H1 (cell line): ENCODE measurements at regions not wholly inside any gene's neighbourhood (a gene's known extent, or its start where the extent isn't known, plus 50 kb on each side); places are given as distances from the start of the nearest gene placed in this dataset.

Source experiments
- EP300 ChIP-seq, 2 experiments: IDR thresholded peaks; 1 replicate in 1 of 2; 2 replicates in 1 of 2; pipeline ENCODE4 v1.6.1; 2011 to 2012; ENCODE audit warnings: low read depth in 2 of 2, low read length in 2 of 2, mild to moderate bottlenecking in 2 of 2, borderline replicate concordance in 1 of 2, inconsistent platforms in 1 of 2, moderate library complexity in 1 of 2
- EZH2 ChIP-seq: fragments of 200-600 bp; sonication (generic); IDR thresholded peaks from 2 replicates; pipeline ENCODE4 v1.7.1; 2012; ENCODE audit warnings: low read depth, mild to moderate bottlenecking, moderate library complexity, low read length, inconsistent platforms; ENCODE audit not compliant: severe bottlenecking
- HDAC2 ChIP-seq, 2 experiments: fragments of 300-600 bp in 1 of 2; sonication (generic) in 1 of 2; IDR thresholded peaks; 2 replicates each; pipeline ENCODE4 v1.6.1; 2011 to 2012; ENCODE audit warnings: low read depth in 2 of 2, low read length in 2 of 2, mild to moderate bottlenecking in 2 of 2, moderate library complexity in 2 of 2, borderline replicate concordance in 1 of 2, inconsistent platforms in 1 of 2
- POLR2A ChIP-seq, 2 experiments: IDR thresholded peaks; 1 replicate in 1 of 2; 2 replicates in 1 of 2; pipeline ENCODE4 v1.6.1; 2011; ENCODE audit warnings: low read depth in 2 of 2, low read length in 2 of 2, mild to moderate bottlenecking in 2 of 2; ENCODE audit errors: control extremely low read depth in 1 of 2
- RAD21 ChIP-seq, 2 experiments: IDR thresholded peaks in 1 of 2; conservative IDR thresholded peaks in 1 of 2; 2 replicates each; pipeline ENCODE4 v1.6.1; 2011; ENCODE audit warnings: low read depth in 2 of 2, low read length in 2 of 2, improper control_type of control experiment in 1 of 2, inconsistent platforms in 1 of 2, mild to moderate bottlenecking in 1 of 2, moderate library complexity in 1 of 2
- RXRA ChIP-seq: IDR thresholded peaks from 2 replicates; pipeline ENCODE4 v1.6.1; 2011; ENCODE audit warnings: low read depth, mild to moderate bottlenecking, low read length, moderate library complexity; ENCODE audit not compliant: insufficient read depth
- SUZ12 ChIP-seq: fragments of 200-600 bp; sonication (generic); IDR thresholded peaks from 2 replicates; pipeline ENCODE4 v1.6.1; 2012; ENCODE audit warnings: mild to moderate bottlenecking, inconsistent platforms, low read length, moderate library complexity, mixed read lengths
- TAF1 ChIP-seq: IDR thresholded peaks from 2 replicates; pipeline ENCODE4 v1.6.1; 2011; ENCODE audit warnings: mild to moderate bottlenecking, low read depth, low read length
- TBP ChIP-seq: IDR thresholded peaks from 2 replicates; pipeline ENCODE4 v1.6.1; 2011; ENCODE audit warnings: low read depth, low read length, improper control_type of control experiment
- TF ChIP-seq, protein P1 (sequence below), 3 experiments: IDR thresholded peaks; 1 replicate in 2 of 3; 2 replicates in 1 of 3; pipeline versions ENCODE4 v1.5.1 to v1.6.1; 2011; ENCODE audit warnings: low read length in 3 of 3, mild to moderate bottlenecking in 3 of 3, inconsistent platforms in 2 of 3, low read depth in 1 of 3, moderate library complexity in 1 of 3; ENCODE audit not compliant: insufficient read depth in 1 of 3; ENCODE audit errors: control extremely low read depth in 1 of 3
- TF ChIP-seq, protein P2 (sequence below): IDR thresholded peaks from 2 replicates; pipeline ENCODE4 v1.6.1; 2012; ENCODE audit warnings: inconsistent platforms

DNA sequence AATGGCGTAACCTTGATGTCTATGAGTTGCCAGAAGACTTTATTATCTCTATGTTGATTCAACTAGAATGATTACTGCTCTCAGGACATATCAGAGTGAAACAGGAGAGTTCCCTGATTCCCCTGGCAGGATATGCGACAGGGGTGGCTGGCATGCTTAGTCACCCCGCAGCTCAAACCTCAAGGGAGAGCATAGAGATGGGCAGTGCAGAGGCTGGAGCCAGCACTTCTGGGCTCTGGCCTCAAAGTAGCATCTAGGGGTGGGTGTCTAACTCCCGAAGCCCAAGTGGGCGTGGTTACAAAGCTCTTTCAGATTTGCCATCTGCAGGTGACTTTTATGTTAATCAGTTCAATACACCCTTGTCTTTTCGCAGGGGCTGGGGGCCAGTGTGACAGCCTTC, 391.6 kb downstream of the ADCYAP1 start:
- TF ChIP-seq, protein P1, sequence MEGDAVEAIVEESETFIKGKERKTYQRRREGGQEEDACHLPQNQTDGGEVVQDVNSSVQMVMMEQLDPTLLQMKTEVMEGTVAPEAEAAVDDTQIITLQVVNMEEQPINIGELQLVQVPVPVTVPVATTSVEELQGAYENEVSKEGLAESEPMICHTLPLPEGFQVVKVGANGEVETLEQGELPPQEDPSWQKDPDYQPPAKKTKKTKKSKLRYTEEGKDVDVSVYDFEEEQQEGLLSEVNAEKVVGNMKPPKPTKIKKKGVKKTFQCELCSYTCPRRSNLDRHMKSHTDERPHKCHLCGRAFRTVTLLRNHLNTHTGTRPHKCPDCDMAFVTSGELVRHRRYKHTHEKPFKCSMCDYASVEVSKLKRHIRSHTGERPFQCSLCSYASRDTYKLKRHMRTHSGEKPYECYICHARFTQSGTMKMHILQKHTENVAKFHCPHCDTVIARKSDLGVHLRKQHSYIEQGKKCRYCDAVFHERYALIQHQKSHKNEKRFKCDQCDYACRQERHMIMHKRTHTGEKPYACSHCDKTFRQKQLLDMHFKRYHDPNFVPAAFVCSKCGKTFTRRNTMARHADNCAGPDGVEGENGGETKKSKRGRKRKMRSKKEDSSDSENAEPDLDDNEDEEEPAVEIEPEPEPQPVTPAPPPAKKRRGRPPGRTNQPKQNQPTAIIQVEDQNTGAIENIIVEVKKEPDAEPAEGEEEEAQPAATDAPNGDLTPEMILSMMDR (IDR thresholded peaks at IDR 0.05; ENCODE audit: control extremely low read depth in 1 of 3, insufficient read depth in 1 of 3, low read depth in 1 of 3, low read length in 3 of 3): no peak
- no peak for TF ChIP-seq RAD21 (IDR thresholded peaks at IDR 0.05 in 1 of 2, conservative IDR thresholded peaks at IDR 0.05 in 1 of 2; ENCODE audit: low read depth in 2 of 2, low read length in 2 of 2)
- no peak for TF ChIP-seq EP300 (IDR thresholded peaks at IDR 0.05; ENCODE audit: borderline replicate concordance in 1 of 2, low read depth in 2 of 2, low read length in 2 of 2)
- no peak for TF ChIP-seq TAF1
- no peak for TF ChIP-seq SUZ12
- no peak for TF ChIP-seq TBP
- no peak for TF ChIP-seq EZH2
- no peak for TF ChIP-seq POLR2A (IDR thresholded peaks at IDR 0.05; ENCODE audit: control extremely low read depth in 1 of 2, low read depth in 2 of 2, low read length in 2 of 2)
- TF ChIP-seq RXRA: no peak
- no peak for TF ChIP-seq HDAC2 (IDR thresholded peaks at IDR 0.05; ENCODE audit: borderline replicate concordance in 1 of 2, low read depth in 2 of 2, low read length in 2 of 2)
- TF ChIP-seq, protein P2, sequence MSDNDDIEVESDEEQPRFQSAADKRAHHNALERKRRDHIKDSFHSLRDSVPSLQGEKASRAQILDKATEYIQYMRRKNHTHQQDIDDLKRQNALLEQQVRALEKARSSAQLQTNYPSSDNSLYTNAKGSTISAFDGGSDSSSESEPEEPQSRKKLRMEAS: no peak
